ENCODE measurements at regions not wholly inside any gene's neighbourhood (a gene's known extent, or its start where the extent isn't known, plus 50 kb on each side); places are given as distances from the start of the nearest gene placed in this dataset.

DNA sequence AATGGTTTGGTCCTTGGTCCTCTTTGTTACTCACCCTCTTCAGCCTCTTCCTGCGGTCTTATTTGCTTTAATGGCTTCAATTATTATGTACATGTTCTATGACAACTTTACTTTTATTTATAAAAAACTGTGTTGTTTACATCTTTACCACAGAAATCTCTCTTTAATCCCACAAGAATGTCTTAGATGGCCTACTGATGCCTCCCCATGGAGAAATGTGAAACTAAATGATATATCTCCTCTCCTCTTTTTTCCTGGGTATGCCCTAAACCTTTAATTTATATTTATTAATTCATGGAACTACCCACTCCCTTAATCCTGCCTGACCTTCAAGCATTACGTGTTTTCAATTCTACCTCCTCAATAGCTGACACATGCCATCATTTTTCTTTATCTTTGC, 573.2 kb downstream of the CENPC start:
- TF ChIP-seq, protein P1, sequence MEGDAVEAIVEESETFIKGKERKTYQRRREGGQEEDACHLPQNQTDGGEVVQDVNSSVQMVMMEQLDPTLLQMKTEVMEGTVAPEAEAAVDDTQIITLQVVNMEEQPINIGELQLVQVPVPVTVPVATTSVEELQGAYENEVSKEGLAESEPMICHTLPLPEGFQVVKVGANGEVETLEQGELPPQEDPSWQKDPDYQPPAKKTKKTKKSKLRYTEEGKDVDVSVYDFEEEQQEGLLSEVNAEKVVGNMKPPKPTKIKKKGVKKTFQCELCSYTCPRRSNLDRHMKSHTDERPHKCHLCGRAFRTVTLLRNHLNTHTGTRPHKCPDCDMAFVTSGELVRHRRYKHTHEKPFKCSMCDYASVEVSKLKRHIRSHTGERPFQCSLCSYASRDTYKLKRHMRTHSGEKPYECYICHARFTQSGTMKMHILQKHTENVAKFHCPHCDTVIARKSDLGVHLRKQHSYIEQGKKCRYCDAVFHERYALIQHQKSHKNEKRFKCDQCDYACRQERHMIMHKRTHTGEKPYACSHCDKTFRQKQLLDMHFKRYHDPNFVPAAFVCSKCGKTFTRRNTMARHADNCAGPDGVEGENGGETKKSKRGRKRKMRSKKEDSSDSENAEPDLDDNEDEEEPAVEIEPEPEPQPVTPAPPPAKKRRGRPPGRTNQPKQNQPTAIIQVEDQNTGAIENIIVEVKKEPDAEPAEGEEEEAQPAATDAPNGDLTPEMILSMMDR (IDR thresholded peaks at IDR 0.05; ENCODE audit: insufficient read depth, low read length, poor library complexity, severe bottlenecking), result no peak
- TF ChIP-seq EZH2phosphoT487 (conservative IDR thresholded peaks at IDR 0.05; ENCODE audit: low read length), result no peak

All from SU-DHL-6 (cell line).